OCI-LY7 (cell line): ENCODE measurements at regions not wholly inside any gene's neighbourhood (a gene's known extent, or its start where the extent isn't known, plus 50 kb on each side); places are given as distances from the start of the nearest gene placed in this dataset.

Experiments used
- EZH2phosphoT487 ChIP-seq: fragments of 200-600 bp; sonication (generic); IDR thresholded peaks from 2 replicates; pipeline ENCODE4 v1.6.1; 2018; ENCODE audit warnings: low read depth, borderline replicate concordance, mild to moderate bottlenecking, mixed run types, antibody characterized with exemption, low read length, moderate library complexity, mixed read lengths
- TF ChIP-seq, protein P1 (sequence below): fragments of 200-600 bp; sonication (generic); conservative IDR thresholded peaks from 2 replicates; pipeline ENCODE4 v1.5.1; 2014; ENCODE audit warnings: mild to moderate bottlenecking, antibody characterized with exemption, low read length, moderate library complexity, mixed read lengths

DNA sequence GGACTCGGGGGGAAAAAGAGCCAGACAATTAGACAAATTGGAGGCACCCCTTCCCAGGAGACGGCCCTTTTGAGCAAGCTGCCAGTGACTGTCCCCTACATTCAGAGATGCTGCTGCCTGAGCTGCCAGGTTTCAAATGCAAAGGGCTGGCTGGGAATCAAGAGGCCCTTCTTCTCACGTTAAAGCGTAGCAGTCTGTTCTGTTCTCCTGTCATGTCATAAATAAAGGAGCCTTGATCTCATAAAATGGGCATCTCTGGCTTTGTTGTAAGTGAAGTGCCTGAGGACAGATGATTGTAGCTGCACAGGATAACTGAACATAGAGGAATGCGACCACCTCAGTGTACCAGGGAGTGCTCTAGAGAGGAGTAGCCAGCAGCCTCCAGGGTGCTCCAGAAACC is 917.9 kb downstream of the GRID1 start:
- TF ChIP-seq, protein P1, sequence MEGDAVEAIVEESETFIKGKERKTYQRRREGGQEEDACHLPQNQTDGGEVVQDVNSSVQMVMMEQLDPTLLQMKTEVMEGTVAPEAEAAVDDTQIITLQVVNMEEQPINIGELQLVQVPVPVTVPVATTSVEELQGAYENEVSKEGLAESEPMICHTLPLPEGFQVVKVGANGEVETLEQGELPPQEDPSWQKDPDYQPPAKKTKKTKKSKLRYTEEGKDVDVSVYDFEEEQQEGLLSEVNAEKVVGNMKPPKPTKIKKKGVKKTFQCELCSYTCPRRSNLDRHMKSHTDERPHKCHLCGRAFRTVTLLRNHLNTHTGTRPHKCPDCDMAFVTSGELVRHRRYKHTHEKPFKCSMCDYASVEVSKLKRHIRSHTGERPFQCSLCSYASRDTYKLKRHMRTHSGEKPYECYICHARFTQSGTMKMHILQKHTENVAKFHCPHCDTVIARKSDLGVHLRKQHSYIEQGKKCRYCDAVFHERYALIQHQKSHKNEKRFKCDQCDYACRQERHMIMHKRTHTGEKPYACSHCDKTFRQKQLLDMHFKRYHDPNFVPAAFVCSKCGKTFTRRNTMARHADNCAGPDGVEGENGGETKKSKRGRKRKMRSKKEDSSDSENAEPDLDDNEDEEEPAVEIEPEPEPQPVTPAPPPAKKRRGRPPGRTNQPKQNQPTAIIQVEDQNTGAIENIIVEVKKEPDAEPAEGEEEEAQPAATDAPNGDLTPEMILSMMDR = no peak
- no peak for TF ChIP-seq EZH2phosphoT487
